K562 (cell line): ENCODE measurements at regions not wholly inside any gene's neighbourhood (a gene's known extent, or its start where the extent isn't known, plus 50 kb on each side); places are given as distances from the start of the nearest gene placed in this dataset.

Experiments used
- DEAF1 ChIP-seq: fragments of 450-650 bp; formaldehyde crosslinking; IDR thresholded peaks from 2 replicates; pipeline ENCODE4 v1.4.0; 2020; ENCODE audit warnings: mild to moderate bottlenecking, moderate library complexity
- MIER1 ChIP-seq: fragments of 450-650 bp; IDR thresholded peaks from 2 replicates; pipeline ENCODE4 v1.6.1; 2016; ENCODE audit warnings: antibody characterized with exemption, mild to moderate bottlenecking, low read depth
- NRF1 ChIP-seq, 2 experiments: fragments of 450-650 bp; IDR thresholded peaks in 1 of 2; conservative IDR thresholded peaks in 1 of 2; 2 replicates each; pipeline ENCODE4 v1.6.1; 2014; ENCODE audit warnings: mild to moderate bottlenecking in 2 of 2
- PHB ChIP-seq: fragments of 250-450 bp; sonication (Bioruptor Pico); IDR thresholded peaks from 2 replicates; pipeline ENCODE4 v1.5.0; 2021
- REST ChIP-seq, 2 experiments: fragments of 450-650 bp; formaldehyde crosslinking in 1 of 2; IDR thresholded peaks; 2 replicates each; pipeline versions ENCODE4 v1.4.0 to v1.6.1; 2014 to 2020; ENCODE audit warnings: mild to moderate bottlenecking in 2 of 2, borderline replicate concordance in 1 of 2, low read depth in 1 of 2
- SP2 ChIP-seq: IDR thresholded peaks from 2 replicates; pipeline ENCODE4 v1.6.1; 2011; ENCODE audit warnings: mild to moderate bottlenecking, low read depth, low read length, moderate library complexity; ENCODE audit not compliant: poor library complexity, severe bottlenecking; ENCODE audit errors: extremely low read depth
- ZNF609 ChIP-seq: sonication (generic); formaldehyde crosslinking; IDR thresholded peaks from 2 replicates; pipeline ENCODE4 v1.8.1; 2023; ENCODE audit warnings: missing genetic modification reagents, mild to moderate bottlenecking, borderline replicate concordance
- ZNF766 ChIP-seq: fragments of 200-800 bp; sonication (Bioruptor generic); conservative IDR thresholded peaks from 2 replicates; pipeline ENCODE4 v1.6.1; 2016; ENCODE audit warnings: missing genetic modification characterization, missing compliant biosample characterization

GRCh38 chr16:85555719-85556455 lies 57.2 kb upstream of the GSE1 start (continued):
- no peak for TF ChIP-seq REST (IDR thresholded peaks at IDR 0.05; ENCODE audit: borderline replicate concordance)
- no peak for TF ChIP-seq REST (CRISPR knock-in tag; IDR thresholded peaks at IDR 0.05; ENCODE audit: low read depth)
- TF ChIP-seq PHB (CRISPR knock-in tag), result no peak
- TF ChIP-seq MIER1, result peak; percentile 73
- no peak for TF ChIP-seq ZNF609 (CRISPR knock-in tag)
- TF ChIP-seq ZNF766, result no peak
- TF ChIP-seq SP2, result no peak
- TF ChIP-seq NRF1 (conservative IDR thresholded peaks at IDR 0.05 in 1 of 2, IDR thresholded peaks at IDR 0.05 in 1 of 2), result no peak
- no peak for TF ChIP-seq DEAF1 (CRISPR knock-in tag)
- TF ChIP-seq, all 486 proteins: peak for 62
